CD4-positive, alpha-beta T cell treated with Interferon alpha-2 for 1 hour (primary cell): ENCODE measurements at regions not wholly inside any gene's neighbourhood (a gene's known extent, or its start where the extent isn't known, plus 50 kb on each side); places are given as distances from the start of the nearest gene placed in this dataset.

Experiments
- DNase-seq, 2 donors: peaks; one replicate each; pipeline ENCODE4 v3.0.0-alpha.2; 2020 to 2022

- no peak for DNase-seq
Observed at GRCh38 chr18:51878724-51879123, 461.3 kb upstream of the DCC start.

- no peak for DNase-seq
Observed at GRCh38 chr18:51879329-51879728, 460.7 kb upstream of the DCC start.

DNA sequence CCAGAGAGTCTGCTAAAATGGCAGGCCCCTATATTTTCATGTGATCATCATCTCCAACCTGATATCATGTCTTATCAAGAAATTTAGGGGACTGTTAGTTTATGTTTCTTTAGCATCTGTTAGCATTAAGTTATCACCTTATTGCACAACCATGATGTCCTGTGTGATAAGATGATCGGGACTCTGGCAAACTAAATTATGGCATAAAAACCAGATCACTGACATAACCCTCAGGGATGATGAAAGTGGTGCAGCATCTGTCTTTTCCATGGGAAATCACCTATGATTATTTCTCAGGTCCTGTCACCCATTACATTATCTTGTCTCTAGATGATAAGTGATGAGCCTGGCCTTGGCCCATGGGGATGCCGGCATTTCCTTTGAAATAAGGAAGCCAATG lies 458.6 kb upstream of the DCC start:
- DNase-seq = no peak

GRCh38 chr18:51884039-51884438 lies 456.0 kb upstream of the DCC start:
- no peak for DNase-seq

GRCh38 chr18:51890762-51891161 lies 449.2 kb upstream of the DCC start:
- DNase-seq = no peak

DNA sequence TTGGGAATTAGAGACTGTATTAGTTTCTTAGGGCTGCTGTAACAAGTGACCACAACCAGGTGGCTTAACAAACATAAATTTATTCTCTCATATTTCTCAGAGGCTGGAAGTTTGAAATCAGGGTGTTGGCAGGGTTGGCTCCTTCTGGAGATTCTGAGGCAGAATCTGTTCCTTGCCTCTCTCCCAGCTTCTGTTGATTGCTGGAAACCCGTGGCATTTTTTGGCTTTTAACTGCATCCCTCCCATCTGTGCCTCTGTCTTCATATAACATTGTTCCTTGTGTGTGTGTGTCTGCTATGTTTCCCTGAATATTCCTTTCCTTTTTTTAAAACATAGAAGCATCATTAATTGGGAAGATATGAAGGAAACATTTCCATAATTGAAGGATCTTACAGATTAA lies 448.1 kb upstream of the DCC start:
- DNase-seq = no peak

DNA sequence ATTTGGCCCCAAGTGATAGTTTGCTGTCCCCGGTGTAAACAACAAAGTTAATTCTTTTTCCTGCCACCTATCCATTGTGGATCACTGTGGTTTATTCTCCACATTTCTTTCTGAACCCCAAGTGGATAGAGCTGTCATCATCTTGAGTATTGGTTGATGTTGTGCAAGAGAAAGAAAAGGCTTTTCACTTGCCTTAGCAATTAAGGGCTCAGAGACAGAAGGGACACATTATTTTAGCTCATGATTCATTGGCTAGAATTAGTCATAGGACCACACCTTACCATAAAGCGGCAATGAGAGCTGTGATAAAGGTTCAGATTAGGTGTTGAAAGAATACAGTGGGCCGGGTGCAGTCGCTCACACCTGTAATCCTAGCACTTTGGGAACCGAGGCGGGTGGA lies 442.1 kb upstream of the DCC start:
- no peak for DNase-seq

- DNase-seq = no peak
Observed at GRCh38 chr18:51907687-51908597, 432.1 kb upstream of the DCC start.

DNA sequence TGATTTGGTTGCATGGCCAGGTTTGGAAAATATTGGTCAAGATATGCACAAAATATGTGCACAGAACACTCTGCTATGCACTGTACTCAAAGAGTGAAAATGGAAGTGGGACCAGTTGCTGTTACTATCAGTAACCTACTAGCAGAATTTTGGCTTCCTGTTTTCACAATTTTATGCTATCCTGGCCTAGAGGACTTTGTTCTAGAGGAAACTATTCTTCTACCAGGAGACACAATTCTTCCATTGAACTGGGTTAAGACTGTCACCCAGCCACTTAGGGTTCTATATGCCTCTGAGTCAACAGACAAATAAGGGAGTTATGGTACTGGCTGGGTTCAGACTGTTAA lies 431.4 kb upstream of the DCC start:
- DNase-seq = no peak

GRCh38 chr18:51911584-51911983 lies 428.4 kb upstream of the DCC start:
- no peak for DNase-seq

DNA sequence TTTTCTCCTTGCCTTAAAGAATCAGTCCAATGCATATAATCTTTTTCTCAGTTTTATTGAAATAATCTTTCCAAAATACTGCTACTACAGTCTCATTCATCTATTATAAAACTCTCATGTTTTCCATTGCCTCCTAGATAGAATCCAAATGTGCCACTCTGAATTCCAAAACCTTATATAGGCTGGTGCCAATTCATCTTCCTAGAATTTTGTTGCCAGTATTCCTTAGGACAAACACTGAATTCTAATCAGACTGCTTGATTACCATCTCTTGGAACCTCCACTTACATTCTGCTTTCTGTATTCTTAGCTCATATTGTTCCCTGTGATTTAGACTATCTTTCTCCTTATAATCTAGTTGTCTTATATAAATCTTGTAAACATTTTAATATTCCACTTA lies 427.6 kb upstream of the DCC start:
- no peak for DNase-seq

- DNase-seq = no peak
Observed at GRCh38 chr18:51915176-51915575, 424.8 kb upstream of the DCC start.

DNA sequence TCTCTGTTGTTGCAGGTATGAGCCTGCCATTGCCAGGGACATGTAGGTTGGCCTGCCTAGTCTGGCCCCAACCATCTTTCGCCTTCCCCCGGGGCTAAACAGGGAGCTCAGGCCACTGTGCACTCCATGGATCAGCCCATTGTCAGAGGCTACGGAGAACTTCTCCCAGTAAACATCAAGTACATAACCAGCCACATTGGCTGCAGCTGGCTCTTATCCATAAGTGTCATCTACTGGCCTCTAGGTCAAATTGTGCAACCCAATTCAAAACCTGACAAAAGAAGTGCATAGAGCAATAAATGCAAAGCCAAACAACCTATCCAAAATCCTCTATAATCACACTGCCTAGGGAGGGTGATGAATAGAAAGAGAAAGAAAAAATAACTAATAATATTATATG lies 418.1 kb upstream of the DCC start:
- DNase-seq = no peak

GRCh38 chr18:51933903-51934302 lies 406.1 kb upstream of the DCC start:
- no peak for DNase-seq

DNA sequence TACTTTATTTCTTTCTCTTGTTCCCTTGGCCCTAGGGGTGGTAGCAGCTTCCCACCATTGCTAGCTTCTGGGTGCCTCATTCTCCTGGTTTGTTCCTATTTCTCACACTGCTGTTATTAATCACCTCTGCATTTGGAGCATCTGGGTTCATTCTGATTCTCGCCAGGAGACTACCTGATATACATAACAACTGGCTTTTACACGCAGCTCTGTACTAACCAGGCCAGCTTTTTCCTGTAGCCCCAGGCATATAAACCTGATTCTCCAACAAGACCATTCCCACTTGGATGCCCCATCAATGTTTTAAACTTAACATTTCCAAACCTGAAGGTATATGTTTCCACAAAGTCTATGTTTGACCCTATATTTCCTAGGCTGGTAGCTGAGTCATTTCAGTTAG lies 403.9 kb upstream of the DCC start:
- DNase-seq = no peak

- DNase-seq = no peak
Observed at GRCh38 chr18:51941999-51942398, 398.0 kb upstream of the DCC start.

- no peak for DNase-seq
Observed at GRCh38 chr18:51943281-51943680, 396.7 kb upstream of the DCC start.

GRCh38 chr18:51946946-51947345 lies 393.1 kb upstream of the DCC start:
- DNase-seq = no peak

- no peak for DNase-seq
Observed at GRCh38 chr18:51952844-51953243, 387.2 kb upstream of the DCC start.

DNA sequence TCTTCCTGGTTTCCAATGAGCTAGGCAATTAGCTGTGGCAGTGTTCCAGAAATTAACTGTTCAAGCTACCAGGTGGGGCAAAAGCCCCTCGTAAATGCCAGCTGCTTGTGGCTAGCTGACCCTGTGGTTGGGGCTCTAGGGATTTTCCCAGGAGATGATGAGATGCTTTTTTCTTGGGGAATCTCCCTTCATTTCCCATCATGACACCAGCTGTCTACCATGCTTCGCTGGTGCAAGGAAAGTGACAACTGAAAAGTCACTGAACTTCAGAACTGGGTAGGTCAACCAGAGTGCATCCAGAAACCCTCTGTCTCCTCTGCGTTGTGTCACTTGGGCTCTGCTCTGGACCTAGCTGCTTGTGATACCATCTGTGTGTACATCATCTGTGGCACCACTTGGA lies 386.5 kb upstream of the DCC start:
- no peak for DNase-seq

DNA sequence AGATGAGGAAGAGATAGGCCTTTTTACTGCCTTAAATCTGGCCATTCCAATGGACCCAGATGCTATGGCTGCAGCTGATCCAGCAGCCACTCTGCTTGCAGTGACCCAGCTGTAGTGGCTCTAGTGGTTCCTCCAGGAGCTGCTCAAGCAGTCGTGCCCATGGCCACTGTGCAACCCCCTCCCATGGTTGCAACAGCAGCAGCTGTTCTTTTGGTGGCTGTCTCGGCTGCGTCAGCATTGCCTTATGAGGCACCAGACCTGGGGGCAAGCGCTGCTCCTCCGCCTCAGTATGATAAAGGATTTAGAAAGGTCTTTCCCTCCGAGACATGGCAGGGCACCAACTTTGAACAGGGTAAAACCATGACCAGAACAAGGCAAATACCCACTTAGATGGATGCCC lies 384.9 kb upstream of the DCC start:
- DNase-seq = no peak

GRCh38 chr18:51957001-51957400 lies 383.0 kb upstream of the DCC start:
- no peak for DNase-seq

GRCh38 chr18:51980101-51980500 lies 359.9 kb upstream of the DCC start:
- DNase-seq = no peak

DNA sequence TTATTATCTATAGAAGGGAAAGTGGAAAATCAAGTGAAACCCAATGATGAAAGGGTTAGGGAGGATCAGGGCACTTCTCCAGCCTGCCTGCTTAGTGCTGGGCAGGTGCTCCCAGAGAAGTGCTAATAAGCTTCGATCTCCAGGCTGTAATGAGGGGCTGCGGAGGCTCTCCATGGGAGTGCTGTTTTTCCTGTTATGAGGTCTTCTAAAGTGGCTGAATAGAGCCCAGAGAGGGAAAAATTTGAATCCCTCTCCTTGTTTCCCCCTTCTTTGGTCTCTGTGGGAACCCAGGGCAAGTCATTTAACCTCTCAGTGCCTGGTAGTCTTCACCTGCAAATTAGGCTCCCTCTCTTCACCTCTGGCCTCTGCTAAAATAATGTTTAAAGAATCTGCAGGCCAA lies 351.7 kb upstream of the DCC start:
- no peak for DNase-seq

DNA sequence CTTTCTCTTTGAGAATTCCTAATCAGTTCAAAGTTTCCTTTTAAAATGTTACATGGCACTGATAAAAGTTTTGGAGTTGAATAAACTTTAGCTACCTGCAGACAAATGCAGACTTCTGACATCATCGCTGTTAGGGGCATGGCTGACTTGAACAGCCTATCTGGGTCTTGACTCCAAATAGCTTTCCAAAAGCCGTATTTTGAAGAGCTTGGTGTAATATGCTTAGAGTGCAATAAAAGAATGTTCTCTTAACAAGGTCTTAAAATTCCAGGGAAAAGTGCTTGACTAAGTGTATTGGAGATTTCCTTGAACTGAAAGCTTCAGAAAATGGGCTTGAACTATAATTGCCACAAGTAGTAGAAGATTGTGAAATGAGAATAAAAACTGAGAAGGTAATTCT lies 342.9 kb upstream of the DCC start:
- DNase-seq = no peak
